ENCODE measurements at regions not wholly inside any gene's neighbourhood (a gene's known extent, or its start where the extent isn't known, plus 50 kb on each side); places are given as distances from the start of the nearest gene placed in this dataset.

DNA sequence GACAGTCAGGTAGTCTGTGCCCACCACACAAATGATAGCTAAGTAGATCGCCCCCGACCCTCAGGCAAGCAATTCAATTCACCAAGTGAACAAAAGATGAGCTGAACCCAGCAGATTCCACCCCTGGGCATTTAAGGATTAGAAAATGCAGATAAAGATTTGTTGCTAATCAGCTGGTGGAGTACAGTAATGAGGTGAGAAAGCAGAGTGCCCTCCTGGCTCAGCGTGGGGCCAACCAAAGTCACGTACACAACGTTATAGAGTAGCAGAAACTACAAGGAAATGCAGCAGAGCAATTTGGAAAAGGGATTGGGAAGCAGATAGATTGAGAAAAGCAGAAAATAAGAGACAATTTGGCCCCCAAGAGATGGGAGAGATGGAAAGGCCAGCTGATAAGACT, 91.2 kb downstream of the SOX9 start:
- no peak for DNase-seq

- no peak for DNase-seq
Observed at GRCh38 chr17:72215490-72215889, 94.7 kb downstream of the SOX9 start.

- no peak for DNase-seq
Observed at GRCh38 chr17:72215928-72216327, 95.1 kb downstream of the SOX9 start.

DNA sequence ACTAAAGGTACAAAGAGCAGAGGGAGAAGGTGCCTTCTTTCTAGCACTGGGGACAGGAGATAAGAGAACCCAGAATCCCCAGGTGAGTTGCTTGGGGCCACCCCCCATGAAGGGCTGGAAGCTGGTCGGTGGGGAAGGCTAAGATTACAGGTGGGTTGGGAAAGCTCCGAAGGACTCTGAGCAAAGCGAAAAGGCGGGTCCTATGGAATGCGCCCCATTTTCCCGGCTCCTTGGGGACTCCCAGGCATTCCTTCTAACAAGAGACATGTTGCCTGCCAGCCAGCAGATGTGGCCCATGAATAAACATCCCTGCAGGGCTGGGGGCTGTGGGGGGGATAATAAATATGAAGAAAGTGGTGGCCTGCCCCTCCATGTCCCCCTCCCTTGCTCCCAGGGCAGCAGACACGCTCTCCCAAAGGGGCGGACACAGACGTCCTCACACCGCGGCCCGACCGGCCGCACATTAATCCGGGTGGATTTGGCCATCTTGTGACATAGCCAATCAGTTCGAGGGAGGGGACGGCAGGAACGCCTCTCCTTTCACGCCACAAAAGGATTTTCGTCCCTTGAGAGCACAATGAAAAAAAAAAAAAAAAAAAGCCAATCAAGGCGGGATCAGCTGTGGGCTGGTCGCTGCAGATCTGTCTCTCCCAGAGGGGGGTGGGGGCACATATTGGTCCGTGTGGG, 98.5 kb downstream of the SOX9 start:
- DNase-seq, result no peak

DNA sequence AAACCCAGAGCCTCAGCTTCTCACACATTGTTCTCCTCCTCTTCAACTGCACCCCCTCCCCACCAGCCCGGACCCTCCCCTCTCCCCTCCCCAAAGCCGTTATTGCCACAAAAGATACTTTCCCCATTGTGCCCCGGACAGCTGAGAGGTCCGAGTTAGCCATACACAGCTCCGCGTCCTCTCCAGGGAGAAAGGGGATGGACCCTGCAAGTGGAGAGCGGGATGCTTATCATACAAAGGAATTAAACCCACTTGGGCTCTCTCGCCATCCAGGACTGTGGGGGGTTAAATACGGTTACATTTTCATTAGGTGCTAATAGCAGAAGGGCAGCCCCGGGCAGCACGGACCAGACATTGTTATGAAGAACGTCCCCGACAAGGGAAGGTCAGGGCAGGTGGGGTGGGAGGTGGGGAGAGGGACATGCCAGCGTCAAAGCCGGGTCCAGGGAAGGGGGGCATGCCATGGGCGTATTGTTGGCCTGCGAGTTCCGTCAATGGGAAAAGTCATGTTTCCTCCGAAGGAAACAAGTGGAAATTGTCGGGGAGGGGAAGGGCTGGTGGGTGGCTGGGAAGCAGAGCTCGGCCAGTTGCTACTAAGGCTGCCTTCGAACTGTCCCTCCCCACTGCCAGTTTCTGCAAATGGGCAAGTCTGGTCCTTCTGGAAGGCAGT, 99.1 kb downstream of the SOX9 start:
- DNase-seq, result no peak

DNA sequence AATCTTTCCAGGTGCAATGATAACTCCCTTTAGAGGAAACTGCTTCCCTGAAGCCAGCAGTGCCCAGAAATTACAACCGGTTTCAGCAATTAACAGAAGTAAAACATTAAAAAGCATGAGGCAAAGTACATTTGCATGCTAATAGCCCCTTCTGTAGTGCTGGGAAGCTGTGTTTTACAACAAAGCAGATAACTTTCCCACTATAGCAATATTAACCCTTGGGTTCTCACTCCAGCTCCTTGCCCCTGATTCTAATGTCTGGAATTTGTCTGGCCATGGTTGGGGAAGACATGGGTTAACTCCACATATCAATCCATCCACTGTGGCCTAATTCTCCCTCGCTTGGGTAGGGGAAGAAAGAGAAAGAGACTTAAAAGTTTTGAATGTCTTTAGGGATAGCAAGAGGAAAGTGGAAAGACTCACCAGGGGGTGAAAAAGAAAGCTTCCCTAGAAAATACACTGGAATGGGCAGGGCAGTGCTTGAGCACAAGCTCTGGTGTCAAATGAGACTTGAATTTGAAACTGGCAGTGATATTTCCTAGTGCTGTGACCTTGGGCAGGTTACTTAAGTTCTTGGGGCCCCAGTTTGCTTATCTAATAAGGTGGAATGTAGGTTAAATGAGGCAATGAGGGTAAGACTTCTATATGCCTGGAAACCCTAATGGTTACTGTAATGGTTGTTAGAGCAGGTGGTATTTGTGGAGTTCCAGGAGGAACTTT, 102.0 kb downstream of the SOX9 start:
- DNase-seq, result no peak

DNA sequence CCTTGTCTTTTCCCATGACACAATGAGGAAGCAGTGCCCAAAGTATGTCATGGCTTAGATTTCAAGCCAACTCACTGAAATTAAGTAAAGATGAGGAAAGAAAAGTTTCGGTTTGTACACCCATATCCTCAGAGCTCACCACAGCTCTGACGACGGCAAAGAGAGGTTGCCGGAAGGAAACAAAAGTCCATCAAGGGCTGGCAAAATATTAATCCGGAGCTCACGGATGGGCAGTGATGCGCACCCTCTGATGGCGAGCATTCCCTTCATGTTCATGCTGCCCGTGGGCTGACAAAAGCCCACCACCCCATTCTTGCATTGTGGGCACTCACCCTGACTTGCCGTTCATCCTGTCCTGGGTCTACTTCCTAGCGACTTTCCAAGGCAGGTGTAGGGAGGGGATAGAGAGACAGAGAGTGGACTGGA, 103.1 kb downstream of the SOX9 start:
- no peak for DNase-seq

- DNase-seq, result no peak
Observed at GRCh38 chr17:72226322-72226721, 105.5 kb downstream of the SOX9 start.

- no peak for DNase-seq
Observed at GRCh38 chr17:72233986-72234385, 113.2 kb downstream of the SOX9 start.

DNA sequence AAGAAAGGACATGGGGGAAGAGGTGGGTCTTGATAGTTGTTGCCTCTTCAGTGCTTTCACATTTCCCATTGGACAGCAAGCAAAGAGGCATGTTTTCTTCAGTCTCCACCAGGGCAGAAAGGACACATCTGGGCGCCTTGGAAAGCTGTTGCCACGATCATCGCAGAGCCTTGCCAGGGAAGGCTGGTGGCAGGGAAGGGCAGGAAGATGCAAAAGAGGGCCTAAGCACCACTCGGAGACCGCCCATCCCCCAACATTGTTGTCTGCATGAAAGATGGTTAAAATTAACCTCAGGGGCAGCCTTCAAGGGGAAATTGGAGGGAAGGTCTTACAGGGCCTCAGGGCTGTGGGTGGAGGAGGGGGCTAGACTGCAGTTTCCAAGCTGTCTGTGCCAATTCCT, 114.2 kb downstream of the SOX9 start:
- DNase-seq, result no peak

DNA sequence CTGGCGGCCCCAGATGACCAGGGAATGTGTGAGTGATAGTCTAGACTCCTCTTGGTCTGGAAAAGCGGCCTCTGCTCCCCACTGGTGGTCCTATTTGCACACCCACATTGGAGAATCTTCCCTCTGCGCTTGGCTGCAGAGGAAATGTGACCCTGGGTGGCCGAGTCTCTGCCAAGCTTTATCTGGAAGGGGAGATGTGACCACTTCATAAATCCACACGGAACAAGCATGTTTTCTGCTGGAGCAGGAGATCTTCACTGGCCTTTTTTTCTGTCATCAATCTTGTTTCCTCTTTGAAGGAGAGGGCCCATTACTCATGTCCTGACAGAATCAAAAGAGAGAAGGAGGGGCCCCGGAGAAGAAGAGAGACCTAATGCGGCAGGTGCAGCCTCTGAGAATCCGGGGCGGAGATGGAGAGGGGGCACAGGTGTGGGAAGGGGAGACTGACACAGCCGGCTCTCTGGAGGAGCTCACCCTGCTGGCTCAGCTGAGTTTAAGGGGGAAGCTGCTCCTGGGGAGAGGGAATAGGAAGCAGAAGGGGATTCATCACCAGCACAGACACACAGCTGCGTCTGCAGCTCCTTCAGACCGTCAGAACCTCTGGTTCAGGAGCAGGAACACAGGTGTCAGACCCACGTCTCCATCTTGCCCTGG, 116.3 kb downstream of the SOX9 start:
- no peak for DNase-seq

GRCh38 chr17:72238157-72238673, 117.4 kb downstream of the SOX9 start:
- no peak for DNase-seq

DNA sequence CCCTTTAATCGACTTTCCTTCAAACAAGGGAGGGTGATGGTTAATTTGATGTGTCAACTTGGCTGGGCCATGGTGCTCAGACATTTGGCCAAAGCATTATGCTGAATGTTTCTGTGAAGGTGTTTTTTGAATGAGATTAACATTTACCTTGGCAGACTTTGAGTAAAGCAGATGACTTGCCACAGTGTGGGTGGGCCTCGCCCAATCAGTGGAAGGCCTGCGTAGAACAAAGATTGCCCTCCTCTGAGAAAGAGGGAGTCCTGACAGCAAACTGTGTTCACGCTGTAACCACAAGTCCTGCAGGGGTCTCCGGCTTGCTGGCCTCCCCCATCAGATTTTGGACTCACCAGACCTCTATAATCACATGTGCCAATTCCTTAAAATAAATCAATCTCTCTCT, 118.7 kb downstream of the SOX9 start:
- no peak for DNase-seq

GRCh38 chr17:72240333-72240732, 119.5 kb downstream of the SOX9 start:
- no peak for DNase-seq

- no peak for DNase-seq
Observed at GRCh38 chr17:72244494-72244893, 123.7 kb downstream of the SOX9 start.

DNA sequence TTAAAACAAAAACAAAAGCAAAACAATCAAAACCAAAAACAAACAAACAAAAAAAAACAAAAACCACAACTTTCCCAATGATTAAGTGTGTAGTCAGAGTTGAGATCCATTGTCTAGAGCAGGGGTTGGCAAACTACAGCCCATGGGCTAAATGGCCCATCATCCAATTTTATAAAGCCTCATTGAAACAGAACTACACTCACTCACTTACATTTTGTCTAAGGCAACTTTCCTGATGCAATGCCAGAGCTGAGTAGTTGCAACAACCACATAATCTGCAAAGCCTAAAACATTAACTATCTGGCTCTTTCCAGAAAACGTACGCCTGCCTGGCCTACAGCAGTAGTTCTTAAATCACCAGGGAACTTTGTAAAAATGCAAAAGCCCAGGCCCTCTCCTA, 124.1 kb downstream of the SOX9 start:
- DNase-seq, result no peak

GRCh38 chr17:72249441-72249840, 128.6 kb downstream of the SOX9 start:
- DNase-seq, result no peak

- DNase-seq, result no peak
Observed at GRCh38 chr17:72250206-72250605, 129.4 kb downstream of the SOX9 start.

GRCh38 chr17:72253597-72253996, 132.8 kb downstream of the SOX9 start:
- no peak for DNase-seq

DNA sequence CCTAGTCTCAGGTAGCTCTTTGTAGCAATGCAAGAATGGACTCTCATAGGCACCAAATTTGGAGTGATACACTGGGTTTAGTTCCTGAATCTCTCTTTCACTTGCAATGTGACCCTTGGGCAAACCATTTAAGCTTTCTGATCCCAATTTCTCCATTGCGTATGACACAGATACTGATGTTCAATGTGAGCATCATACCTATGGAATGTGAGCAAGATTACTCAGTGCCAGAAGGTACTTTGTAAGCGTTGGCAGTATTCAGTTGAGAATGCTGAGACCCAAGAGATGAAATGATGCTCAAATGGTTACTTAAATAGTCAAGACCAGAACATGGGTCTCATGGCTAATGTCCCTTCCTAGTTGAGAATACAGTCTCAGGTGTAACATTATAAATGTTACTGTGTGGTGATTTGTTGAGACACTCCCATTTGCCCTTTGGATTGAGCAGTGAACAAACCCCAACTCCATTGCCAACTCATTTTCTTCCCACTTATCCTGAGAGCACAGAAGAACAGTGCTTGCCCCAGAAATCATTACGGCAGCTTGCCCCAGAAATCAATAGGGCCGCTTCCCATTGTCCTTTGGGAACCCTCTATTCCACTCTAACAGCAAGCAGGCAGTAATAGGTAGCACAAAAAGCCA, 134.1 kb downstream of the SOX9 start:
- no peak for DNase-seq

DNA sequence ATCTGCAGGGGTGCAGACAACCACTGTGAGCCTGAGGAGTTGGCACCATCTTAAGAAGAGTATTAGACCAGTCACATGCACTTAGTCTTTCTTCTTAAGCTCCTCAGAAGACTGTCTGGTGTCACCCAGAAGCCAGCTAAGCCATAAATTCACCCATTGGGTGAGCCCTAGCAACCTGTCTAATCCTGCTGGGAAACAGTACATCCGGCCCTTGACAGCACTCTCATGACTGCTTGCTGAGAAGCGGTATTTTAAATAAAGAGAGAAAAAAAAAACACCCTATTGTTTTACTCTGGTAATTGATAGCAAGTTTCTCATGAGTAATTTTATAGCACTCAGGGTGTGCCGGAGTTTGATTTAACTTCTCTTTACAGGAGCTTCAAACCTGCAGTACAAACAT, 134.7 kb downstream of the SOX9 start:
- no peak for DNase-seq

DNA sequence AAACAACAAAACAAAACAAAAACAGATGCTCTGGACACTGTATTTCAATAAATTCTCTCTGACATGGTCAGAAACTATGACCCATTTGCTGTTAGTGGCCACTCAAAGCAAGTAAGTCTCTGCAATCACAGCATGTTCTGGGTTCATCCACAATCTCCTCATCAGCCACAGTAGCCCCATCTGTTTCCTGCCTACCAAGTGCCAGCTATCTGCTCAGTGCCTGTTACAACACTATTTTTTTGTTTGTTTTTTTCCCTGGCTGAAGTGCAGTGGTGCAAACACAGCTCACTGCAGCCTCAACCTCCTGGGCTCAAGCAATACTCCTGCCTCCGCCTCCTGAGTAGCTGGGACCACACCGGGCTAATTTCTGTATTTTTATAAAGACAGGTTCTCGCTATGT, 137.9 kb downstream of the SOX9 start:
- no peak for DNase-seq

GRCh38 chr17:72259922-72260321, 139.1 kb downstream of the SOX9 start:
- DNase-seq, result no peak
